Hematopoietic multipotent progenitor cell treated with erythropoietin and hydrocortisone succinate and interleukin-3 and kit ligand, for 17 days (in vitro differentiated cells): ENCODE measurements at regions not wholly inside any gene's neighbourhood (a gene's known extent, or its start where the extent isn't known, plus 50 kb on each side); places are given as distances from the start of the nearest gene placed in this dataset.

Experiments
- DNase-seq: peaks from one replicate; pipeline ENCODE4 v3.0.0-alpha.2; 2015; ENCODE audit warnings: low spot score

DNA sequence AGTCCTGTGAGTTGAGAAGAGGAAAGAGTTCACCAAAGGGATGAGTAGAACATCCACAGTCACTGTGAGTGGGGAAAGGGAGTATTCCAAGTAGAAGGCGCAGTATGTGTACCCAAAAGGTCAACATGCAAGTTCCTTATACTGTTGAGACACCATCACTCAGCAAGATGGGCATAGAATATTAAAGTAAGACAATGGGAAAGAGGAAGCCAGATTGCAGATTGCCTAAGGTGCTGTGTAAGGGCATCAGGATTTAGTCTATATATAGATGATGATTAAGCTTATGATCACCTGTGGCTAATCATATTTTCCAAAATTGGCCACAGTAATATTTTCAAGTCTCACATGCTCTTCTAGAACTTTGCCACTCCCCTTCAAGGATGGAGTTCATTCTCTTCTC, 120.1 kb upstream of the CAMK1G start:
- DNase-seq = no peak

DNA sequence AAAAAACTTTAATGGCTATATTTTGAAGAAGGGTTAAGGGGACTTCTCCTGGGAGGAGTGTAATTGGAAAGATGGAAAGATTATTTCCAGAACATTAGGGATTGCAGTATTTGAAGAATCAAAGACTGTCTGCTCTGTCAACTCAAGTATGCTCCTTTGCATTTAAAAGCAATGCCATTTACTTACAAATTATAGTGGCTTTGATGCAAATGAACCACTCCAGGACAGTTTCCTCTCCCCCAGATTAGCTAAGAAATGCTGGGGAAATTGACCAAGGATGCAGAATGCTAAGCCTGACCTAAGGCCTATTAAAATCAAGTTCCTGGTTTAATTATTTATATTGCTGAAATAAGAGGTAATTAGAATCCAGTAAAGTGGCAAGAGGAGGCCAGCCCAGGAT, 110.5 kb upstream of the CAMK1G start:
- no peak for DNase-seq

DNA sequence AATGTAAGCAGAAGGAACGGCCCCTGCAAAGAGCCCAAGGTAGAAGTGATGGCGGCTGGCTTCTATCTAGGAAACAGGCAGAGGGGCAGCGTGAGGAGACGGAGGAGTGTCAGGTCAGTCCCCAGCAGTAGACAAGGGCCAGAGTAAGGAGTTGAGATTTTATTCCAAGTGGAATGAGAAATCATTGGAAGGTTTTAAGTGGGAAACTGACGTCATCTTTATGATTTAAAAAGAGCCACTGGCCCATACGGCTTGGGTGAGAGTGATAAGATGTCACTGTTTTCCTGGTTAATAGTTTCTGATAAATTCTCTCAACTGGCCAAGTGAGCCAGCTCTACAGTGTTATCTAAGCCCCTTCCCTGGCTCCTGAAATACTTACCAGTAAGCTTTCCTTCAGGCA, 103.2 kb upstream of the CAMK1G start:
- DNase-seq = no peak

DNA sequence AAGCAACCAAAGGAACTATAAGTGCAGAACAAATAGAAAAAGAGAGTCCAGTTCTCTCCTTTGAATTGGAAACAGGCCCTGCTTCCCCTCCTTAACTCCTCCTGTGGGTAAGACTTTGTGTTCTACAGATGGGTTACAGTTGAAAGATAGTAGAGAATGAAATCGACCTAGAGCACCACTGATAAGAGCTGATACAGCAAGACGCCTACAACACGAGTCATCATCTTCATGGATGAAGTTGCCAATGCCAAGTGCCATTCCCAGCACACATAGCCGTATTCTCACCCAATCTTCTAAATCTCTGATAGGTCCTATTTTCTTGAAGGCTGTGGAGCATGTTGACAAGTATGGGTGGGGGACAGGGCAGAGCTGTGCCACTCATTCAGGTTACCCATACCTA, 99.8 kb upstream of the CAMK1G start:
- no peak for DNase-seq

DNA sequence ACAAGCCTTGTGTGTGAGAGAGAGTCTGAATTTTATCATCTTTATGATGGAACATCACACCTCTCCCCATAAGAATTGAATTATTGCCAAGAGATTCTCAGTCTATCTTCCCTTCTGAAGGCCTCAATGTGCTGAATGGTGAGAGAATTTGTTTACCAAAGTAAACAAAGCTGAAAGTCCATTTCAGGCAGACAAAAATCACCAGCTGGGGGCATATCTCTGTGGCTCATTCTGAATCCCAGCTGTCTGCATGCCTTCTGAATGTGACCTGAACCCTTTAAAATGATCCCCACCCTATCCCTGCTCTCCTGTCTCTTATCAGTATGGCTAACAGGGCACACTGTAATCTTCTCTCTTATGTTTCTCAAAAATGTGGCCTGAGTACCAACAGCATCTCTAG, 99.1 kb upstream of the CAMK1G start:
- DNase-seq = no peak

DNA sequence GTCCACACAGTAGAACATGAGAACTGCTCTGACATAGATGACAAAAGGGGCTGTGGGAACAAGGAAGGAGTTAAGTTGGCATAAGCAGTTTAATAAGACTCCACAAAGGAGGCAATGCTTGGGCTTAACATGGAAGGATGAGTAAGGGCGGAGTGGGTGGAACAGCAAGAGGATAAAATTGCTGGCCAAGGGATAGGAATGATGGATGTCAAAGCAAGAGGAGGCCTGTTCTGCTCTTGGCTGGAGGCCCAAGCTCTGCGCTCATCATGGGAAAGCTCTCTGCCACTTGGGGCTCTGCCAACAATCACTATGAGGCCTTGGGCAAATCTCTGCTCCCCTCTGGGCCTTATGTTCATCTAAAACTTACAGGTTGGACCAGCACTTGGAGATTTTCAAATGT, 98.3 kb upstream of the CAMK1G start:
- no peak for DNase-seq

DNA sequence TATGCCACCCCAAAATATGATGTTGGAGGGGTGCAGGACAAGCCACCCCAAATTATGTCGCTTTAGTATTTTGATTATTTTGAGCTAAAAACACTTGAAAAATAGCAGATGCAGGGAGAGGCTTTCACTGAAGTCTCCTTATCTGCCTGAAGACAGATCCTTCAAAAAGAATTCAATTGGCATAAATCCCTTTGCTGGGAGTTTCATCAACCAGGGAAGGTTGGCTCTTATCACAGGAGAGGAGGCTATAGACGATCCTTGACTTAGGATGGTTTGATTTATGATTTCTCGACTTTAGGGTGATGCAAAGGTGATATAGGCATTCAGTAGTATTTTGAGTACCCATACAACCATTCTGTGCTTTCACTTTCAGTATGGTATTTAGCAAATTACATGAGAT, 97.8 kb upstream of the CAMK1G start:
- no peak for DNase-seq

DNA sequence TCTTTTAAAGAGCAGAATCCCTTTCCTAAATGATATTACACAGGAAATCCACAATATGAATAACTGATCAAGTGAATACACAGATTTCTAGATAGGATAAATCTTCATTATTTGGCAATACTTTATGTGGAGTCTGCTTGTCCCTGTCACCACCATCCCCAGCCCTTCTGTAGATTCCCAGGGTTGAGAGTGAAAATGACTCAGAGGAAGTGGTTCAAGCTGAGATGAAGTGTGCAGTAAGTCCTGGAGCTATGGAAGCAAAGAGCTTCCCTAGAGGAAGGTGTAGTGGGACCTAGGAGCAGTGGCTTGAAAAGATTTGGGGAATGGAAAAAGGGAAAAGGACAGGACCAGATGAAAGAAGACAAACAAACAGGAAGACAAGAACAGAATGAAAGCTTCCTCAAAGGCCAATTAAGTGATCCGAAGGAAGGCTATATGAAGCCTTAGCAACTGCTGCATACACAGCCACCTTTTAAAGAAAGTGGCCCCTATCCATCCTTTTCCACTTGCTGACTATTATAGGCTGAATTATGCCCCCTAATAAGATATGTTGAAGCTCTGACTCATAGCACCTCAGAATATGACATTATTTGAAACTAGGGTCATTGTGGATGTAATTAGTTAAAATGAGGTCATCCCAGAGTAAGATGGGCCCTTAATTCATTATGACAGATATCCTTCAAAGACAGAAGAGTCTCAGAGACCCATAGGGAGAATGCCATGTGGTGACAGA, 96.5 kb upstream of the CAMK1G start:
- no peak for DNase-seq

DNA sequence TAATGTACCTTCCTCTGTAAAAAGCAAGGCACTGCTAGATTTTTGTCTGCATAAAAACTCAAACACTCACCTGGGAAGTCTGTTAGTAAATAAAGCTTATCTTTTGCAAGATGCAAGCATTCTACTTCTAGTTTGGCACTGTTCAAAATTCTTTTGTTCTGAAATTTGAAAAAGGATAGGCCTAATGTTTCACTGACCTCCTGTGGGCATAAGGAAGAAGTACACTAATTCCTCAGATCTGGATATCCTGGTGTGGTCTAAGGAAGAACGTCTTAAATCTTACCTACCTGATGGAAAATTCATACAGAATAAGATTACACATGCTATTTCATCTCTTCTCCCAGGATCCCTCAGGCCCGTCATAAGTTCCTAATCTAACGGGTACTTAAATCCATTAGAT, 93.5 kb upstream of the CAMK1G start:
- DNase-seq = no peak

DNA sequence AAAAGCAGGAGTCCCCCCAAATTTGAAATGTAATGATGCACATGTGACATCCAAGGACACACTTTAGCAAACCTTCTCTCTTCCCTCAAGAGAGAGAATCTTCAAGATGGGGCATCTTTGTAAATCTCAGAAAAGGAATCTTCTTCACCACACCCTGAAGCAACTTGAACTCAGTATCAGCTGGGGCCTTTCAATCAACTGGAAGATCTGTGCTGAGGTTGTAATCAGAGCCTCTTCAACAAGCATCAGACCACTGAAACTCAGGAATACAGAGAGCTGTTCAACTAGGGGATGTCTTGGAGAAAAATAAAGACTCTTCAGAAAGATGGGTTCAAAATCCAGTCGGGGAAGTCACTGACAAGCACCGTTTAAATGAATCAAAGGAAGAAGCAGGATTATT, 92.5 kb upstream of the CAMK1G start:
- no peak for DNase-seq

DNA sequence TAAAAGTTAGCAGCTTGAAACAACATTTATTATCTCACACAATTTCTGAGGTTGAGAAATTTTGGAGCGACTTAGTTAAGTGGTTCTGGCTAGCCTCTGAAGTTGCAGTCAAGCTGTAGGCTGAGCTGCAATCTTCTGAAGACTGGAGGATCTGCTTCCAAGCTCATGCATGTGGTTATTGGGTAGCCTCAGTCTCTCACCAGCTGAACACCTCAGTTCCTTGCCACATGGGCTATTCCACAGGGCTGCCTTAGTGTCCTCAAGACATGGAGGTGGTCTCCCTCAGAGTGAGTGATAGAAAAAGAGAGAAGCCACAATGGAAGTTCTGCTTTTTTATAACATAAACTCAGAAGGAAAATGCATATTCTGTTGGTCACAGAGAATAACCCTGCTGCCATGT, 92.0 kb upstream of the CAMK1G start:
- no peak for DNase-seq

DNA sequence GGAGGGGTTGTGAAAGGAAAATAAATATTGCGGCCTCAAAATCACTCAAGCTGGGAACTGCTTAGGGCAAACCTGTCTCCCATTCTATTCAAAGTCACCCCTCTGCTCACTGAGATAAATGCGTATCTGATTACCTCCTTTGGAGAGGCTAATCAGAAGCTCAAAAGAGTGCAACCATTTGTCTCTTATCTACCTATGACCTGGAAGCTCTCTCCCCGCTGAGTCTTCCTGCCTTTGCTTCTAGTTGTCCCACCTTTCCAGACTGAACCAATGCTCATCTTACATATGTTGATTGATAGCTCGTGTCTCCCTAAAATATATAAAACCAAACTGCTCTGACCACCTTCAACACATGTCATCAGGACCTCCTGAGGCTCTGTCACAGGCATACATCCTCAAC, 91.6 kb upstream of the CAMK1G start:
- no peak for DNase-seq

DNA sequence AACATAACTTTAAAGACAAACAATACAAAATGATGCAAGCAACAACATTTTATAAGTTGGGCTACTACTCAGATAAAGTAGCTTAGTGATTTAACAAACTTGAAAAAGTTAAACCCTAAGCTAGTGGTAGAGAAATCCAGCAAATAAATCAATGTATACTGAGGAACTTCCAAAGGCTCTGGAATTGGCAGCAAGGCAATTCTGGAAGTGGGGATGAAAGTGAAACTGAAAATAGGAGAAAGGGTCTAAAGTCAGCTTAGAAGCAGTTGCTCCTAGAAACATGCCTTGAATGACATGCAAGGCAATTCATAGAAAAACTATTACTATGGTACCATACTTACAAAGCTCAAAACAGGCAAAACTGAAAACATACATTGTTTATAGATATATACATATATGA, 90.0 kb upstream of the CAMK1G start:
- no peak for DNase-seq

DNA sequence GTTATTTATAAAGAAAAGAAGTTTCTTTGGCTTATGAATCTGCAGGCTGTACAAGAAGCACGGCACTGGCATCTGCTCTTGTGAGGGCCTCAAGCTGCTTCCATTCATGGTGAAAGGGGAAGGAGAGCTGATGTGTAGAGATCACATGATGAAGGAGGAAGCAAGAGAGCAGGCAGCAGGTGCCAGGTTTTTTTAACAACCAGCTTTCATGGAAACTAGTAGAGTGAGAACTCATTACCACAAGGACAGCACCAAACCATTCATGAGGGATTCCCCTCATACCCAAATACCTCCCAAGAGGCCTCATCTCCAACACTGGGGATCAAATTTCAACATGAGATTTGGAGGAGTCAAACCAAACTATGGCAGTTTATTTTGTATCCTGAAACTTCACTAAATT, 85.8 kb upstream of the CAMK1G start:
- DNase-seq = no peak

DNA sequence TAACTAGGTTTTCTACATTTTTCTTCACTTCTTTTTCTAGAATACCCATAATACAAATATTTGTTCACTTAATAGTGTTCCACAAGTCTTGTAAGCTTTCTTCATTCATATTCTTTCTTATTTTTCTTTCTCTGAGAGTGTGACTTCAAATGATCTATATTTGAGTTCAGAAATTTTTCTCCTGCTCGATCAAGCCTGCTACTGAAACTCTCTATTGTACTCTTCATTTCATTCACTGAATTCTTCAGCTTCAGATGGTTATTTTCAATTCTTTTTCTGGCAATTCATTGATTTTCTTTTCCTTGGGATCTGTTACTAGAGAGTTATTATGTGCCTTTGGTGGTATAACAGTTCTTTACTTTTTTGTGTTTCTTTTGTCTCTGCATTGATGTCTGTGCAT, 82.5 kb upstream of the CAMK1G start:
- no peak for DNase-seq

DNA sequence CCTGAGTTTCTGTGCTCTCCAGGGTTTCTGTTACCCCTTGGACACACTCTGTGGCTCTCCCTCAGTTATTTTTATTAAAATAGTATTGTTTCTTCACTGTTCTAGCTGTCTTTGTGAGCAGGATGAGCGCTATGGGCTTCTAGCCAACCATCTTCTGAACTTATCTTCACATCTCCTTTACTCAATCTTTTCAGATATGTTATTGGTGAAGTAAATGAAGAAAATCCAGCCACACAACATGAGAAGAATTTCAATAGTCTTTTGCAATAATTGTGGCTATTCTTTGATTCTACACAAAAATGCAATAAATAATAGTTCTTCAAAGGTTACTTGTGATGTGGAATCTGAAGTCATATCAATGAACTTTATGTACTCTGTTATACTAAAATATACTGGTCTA, 80.3 kb upstream of the CAMK1G start:
- DNase-seq = no peak

DNA sequence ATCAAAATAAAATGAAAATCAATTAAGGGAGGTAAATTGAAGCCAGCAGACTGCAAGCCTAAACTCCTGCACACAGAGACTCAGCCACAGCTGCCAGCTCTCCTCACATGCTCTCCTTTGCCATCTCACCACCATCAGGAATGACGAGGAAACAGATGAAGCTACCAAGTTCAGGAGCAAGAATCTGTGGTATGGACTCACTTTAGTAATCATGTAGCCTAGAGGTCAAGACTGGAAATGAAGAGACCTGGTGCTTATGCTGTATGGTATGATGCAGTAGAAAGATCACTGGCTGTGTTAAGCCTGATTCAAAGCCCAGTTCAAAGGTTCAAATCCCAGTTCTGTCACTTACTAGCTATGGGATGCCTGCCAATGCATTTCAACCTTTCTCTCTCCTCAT, 78.9 kb upstream of the CAMK1G start:
- no peak for DNase-seq

DNA sequence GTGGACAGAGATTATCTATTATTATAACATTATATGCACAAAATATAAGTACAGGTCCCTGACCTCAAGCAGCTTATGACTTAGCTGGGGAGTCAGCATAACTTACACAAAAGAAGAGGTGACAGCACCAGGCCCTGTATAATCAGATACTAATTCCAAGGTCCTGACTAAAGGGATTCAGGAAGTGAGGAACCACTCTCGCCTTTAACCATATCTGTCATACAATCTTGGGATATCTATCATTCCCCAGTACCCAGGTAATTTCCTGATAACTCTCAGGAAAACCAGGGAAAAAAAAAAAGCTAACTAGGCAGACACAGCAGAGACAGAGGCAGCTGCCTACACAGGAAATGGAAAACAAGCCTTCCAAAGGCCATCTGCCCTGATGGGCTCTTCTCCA, 78.5 kb upstream of the CAMK1G start:
- DNase-seq = no peak

DNA sequence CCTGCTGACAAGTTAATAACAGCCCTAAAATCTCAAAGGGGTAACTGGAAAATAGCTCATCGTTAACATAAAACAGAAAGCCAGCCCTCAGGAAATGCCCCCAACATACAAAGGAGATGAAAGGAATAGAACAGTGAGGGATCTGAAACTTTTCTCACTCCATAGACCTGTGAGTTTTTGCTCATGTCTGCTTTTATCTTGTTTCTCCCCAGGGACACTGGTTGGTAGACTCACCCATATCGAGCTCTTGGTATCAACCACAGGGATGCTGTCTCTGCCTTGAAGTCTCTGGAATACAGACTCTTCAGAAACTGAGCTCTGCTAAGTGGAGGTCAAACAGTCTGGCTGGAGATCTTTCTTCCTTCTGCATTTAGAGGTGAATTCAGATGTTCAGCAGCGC, 77.4 kb upstream of the CAMK1G start:
- DNase-seq = no peak

DNA sequence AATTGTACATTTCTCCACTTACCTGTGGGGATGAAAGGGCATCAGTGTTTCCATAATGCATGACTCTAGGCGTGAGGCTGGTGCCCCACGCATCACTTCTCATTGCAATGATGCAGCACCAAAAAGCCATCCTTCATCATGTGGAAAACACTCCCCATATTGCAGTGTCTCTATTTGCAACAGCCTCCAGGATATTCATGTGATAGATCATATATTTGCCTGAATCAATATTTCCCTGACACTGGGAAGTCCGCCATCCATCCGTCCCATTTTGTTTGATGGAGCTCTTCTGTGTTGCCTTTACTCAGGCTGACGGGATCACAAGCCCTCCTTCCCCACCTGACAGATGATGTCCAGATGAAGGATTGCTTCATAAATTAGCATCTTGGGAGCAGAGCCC, 74.5 kb upstream of the CAMK1G start:
- no peak for DNase-seq

DNA sequence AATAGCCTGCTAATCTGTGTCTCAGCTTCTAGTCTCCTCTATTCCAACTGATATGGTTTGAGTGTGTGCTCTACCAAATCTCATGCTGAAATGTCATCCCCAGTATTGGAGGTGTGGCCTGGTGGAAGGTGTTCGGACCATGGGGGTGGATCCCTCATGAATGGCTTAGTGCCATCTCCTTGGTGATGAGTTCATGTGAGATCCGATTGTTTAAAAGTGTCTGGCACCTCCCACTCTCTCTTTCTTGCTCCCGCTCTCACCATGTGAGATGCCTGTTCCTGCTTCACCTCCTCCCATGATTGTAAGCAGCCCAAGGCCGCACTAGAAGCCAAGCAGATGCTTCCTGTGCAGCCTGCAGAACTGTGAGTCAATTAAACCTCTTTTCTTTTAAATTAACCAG, 73.5 kb upstream of the CAMK1G start:
- no peak for DNase-seq

DNA sequence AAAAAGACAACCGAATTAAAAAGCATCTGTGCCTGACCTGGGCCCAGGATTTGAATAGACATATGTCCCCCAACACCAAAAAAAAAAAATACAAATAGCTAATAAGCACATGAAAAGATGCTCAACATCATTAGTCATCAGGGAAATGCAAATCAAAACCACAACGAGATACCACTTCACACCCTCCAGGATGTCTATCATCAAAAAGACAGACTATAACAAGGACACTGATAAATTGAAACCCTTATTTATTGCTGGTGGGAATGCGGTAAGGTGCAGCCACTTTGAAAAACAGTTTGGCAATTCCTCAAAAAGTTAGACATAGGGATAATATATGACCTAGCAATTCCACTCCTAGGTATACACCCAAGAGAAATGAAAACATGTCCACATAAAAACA, 72.3 kb upstream of the CAMK1G start:
- DNase-seq = no peak

DNA sequence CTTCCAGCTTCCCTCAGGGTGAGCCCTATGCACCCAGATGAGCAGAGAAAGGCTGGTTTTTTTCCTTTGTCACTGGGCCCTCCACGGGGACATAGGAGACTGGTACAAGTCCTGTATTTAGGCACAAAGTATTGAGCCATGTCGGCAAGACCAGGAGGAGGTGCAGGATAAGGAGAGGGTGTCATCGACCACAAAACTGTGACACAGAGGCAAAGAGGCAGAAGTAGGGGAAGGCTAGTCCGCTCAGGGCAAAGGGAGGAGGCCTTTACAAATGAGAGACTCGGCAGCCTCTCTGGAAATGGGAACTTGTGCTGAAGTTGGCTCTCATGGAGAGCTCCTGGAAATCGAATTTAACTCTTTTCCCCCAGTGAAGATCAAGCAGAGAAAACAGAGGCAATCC, 70.7 kb upstream of the CAMK1G start:
- no peak for DNase-seq

DNA sequence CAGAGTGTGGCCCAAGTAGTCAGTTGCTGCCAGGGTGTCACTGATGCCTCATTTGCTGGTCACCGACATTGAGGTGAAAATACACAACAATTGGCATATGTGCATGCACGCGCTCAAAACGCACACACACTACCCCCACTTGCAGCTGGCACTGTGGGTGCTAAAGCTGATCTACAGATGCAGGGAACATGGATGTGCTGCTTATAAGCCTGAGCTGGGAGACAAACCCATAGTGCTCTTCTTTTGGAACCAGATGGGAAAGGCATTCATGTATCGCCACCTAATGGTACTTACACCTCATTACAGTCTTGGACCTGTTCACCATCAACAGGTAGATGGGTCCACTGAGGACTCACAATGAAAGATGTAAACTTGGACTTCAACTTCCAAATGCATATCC, 70.3 kb upstream of the CAMK1G start:
- DNase-seq = no peak
